ENCODE measurements at regions not wholly inside any gene's neighbourhood (a gene's known extent, or its start where the extent isn't known, plus 50 kb on each side); places are given as distances from the start of the nearest gene placed in this dataset.

GRCh38 chr16:73543970-73544599 is 496.2 kb upstream of the ZFHX3 start:
- DNase-seq (ENCODE audit: low spot score), result no peak
- Histone ChIP-seq H3K9me3 (ENCODE audit: low read depth) (no peaks in the 10 kb centered on the region), H3K4me1 (ENCODE audit: insufficient read depth) (peaks cover 6% of the 10 kb centered on the region), H4K20me1 (ENCODE audit: insufficient read depth, poor library complexity, severe bottlenecking) (no peaks in the 10 kb centered on the region), H3K79me2 (no peaks in the 10 kb centered on the region), H3K27ac (no peak overlapping the region), H3K4me2 (no peak overlapping the region), H3K4me3 (no peak overlapping the region), H3K9me2 (replicated peaks; ENCODE audit: insufficient read depth) (no peaks in the 10 kb centered on the region), H3K36me3 (replicated peaks; ENCODE audit: insufficient read depth, low read depth) (no peaks in the 10 kb centered on the region), H2AFZ (no peak overlapping the region), H3K27me3 (peaks cover 2% of the 10 kb centered on the region)
- 81% methylated on average over 20 of the region's 20 CpGs for WGBS (ENCODE audit: low lambda C conversion rate, missing lambda C conversion rate)
- TF ChIP-seq EZH2 (IDR thresholded peaks at IDR 0.05; ENCODE audit: borderline replicate concordance) (no peak), EZH2phosphoT487 (IDR thresholded peaks at IDR 0.05; ENCODE audit: low read depth, severe bottlenecking, unreplicated experiment) (no peak), CTCF (IDR thresholded peaks at IDR 0.05; ENCODE audit: poor library complexity) (no peak)

- Histone ChIP-seq H3K9me2 (replicated peaks; ENCODE audit: insufficient read depth) (no peaks in the 10 kb centered on the region), H3K4me2 (no peak overlapping the region), H2AFZ (no peak overlapping the region), H3K4me1 (ENCODE audit: insufficient read depth) (peaks cover 6% of the 10 kb centered on the region), H3K79me2 (no peaks in the 10 kb centered on the region), H3K9me3 (ENCODE audit: low read depth) (no peaks in the 10 kb centered on the region), H3K36me3 (replicated peaks; ENCODE audit: insufficient read depth, low read depth) (no peaks in the 10 kb centered on the region), H3K27me3 (peaks cover 2% of the 10 kb centered on the region), H4K20me1 (ENCODE audit: insufficient read depth, poor library complexity, severe bottlenecking) (no peaks in the 10 kb centered on the region), H3K27ac (no peak overlapping the region), H3K4me3 (no peak overlapping the region)
- no peak for DNase-seq (ENCODE audit: low spot score)
- 88% methylated on average over 8 of the region's 10 CpGs for WGBS (ENCODE audit: low lambda C conversion rate, missing lambda C conversion rate)
- TF ChIP-seq EZH2phosphoT487 (IDR thresholded peaks at IDR 0.05; ENCODE audit: low read depth, severe bottlenecking, unreplicated experiment), result no peak
- no peak for TF ChIP-seq CTCF (IDR thresholded peaks at IDR 0.05; ENCODE audit: poor library complexity)
- no peak for TF ChIP-seq EZH2 (IDR thresholded peaks at IDR 0.05; ENCODE audit: borderline replicate concordance)
Measured at GRCh38 chr16:73543331-73543969, 495.5 kb upstream of the ZFHX3 start.

GRCh38 chr16:73542885-73543284 is 495.0 kb upstream of the ZFHX3 start:
- TF ChIP-seq EZH2phosphoT487 (IDR thresholded peaks at IDR 0.05; ENCODE audit: low read depth, severe bottlenecking, unreplicated experiment) (no peak), EZH2 (IDR thresholded peaks at IDR 0.05; ENCODE audit: borderline replicate concordance) (no peak), CTCF (IDR thresholded peaks at IDR 0.05; ENCODE audit: poor library complexity) (no peak)
- DNase-seq (ENCODE audit: low spot score), result no peak
- Histone ChIP-seq H3K9me2 (replicated peaks; ENCODE audit: insufficient read depth) (no peaks in the 10 kb centered on the region), H2AFZ (no peak overlapping the region), H3K27me3 (peaks cover 2% of the 10 kb centered on the region), H3K27ac (no peak overlapping the region), H3K4me2 (no peak overlapping the region), H4K20me1 (ENCODE audit: insufficient read depth, poor library complexity, severe bottlenecking) (no peaks in the 10 kb centered on the region), H3K4me3 (no peak overlapping the region), H3K79me2 (no peaks in the 10 kb centered on the region), H3K9me3 (ENCODE audit: low read depth) (no peaks in the 10 kb centered on the region), H3K4me1 (ENCODE audit: insufficient read depth) (peaks cover 6% of the 10 kb centered on the region), H3K36me3 (replicated peaks; ENCODE audit: insufficient read depth, low read depth) (no peaks in the 10 kb centered on the region)
- WGBS (ENCODE audit: low lambda C conversion rate, missing lambda C conversion rate), result 88% methylated on average over 8 of the region's 8 CpGs
